Esophagus squamous epithelium (tissue), 4 donors: ENCODE measurements at regions not wholly inside any gene's neighbourhood (a gene's known extent, or its start where the extent isn't known, plus 50 kb on each side); places are given as distances from the start of the nearest gene placed in this dataset.

Experiments used
- CTCF ChIP-seq, 6 experiments: fragments of 450-650 bp in 4 of 6; fragments of 200-600 bp in 2 of 6; sonication (generic) in 2 of 6; IDR thresholded peaks; one replicate each; pipeline ENCODE4 v1.5.1; 2016 to 2019; ENCODE audit warnings: antibody characterized with exemption in 6 of 6, mild to moderate bottlenecking in 4 of 6, moderate library complexity in 4 of 6
- POLR2A ChIP-seq, 4 donors: fragments of 450-650 bp; IDR thresholded peaks; one replicate each; pipeline ENCODE4 v1.6.1; 2017; ENCODE audit warnings: antibody characterized with exemption in 4 of 4, mild to moderate bottlenecking in 4 of 4, moderate library complexity in 3 of 4

DNA sequence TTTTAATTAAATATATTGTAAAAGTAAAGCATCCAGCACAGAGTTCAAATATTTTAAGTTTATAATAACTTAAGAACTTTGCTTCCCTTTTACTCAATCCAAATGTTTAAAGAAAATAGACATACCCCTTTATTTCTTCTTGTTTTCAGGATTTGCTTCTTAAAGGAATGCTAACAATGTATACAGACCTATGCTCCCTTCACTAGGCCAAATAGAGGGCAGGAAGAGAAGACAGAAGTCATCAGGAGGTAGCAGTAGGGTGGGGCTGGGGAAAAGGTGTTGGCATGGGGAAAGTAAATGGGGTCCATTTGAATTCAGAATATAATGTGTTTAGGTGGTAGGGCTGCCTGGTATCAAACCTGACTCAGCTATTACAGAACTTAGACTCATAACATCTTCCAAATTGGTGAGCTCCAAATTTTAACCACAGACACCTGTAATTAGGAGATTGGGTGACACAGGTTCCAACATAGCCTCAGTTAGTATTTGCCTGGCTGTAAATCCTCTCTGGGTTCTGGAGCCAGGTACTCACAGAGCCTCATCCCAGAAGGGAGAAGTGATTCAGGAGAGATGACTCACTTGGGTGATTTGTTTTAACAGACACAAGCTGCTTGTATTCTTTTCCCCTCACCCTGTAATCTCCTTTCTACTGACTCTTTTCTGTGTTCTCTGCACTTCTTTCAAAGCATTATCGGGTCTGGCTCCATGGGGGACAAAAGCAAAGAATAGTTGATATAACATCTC, 60.1 kb upstream of the DUSP10 start:
- TF ChIP-seq CTCF (IDR thresholded peaks at IDR 0.05): no peak
- TF ChIP-seq POLR2A (IDR thresholded peaks at IDR 0.05): no peak
